Upper lobe of right lung (tissue), 1 donor: ENCODE measurements at regions not wholly inside any gene's neighbourhood (a gene's known extent, or its start where the extent isn't known, plus 50 kb on each side); places are given as distances from the start of the nearest gene placed in this dataset.
"Not testable (repeated sequence)": the region's sequence is repeated elsewhere in the genome, so short reads cannot be mapped to it uniquely, and the experiment has no call there.

ENCODE experiments used
- ATAC-seq: fragments of 200-7000 bp; cut with Tn5 transposase; one replicate; pipeline ENCODE4 v1.9.1; 2020; ENCODE audit warnings: mild to moderate bottlenecking, moderate library complexity
- DNase-seq: peaks from one replicate; pipeline ENCODE4 v3.0.0-alpha.2; 2020
- H3K27ac ChIP-seq: fragments of 200-600 bp; one replicate; pipeline ENCODE4 v1.8.0; 2022
- H3K27me3 ChIP-seq: fragments of 200-600 bp; one replicate; pipeline ENCODE4 v1.8.0; 2022; ENCODE audit warnings: mild to moderate bottlenecking
- H3K36me3 ChIP-seq: fragments of 200-600 bp; one replicate; pipeline ENCODE4 v1.8.0; 2022
- H3K4me1 ChIP-seq: fragments of 200-600 bp; one replicate; pipeline ENCODE4 v1.8.0; 2022
- H3K4me3 ChIP-seq: fragments of 200-600 bp; one replicate; pipeline ENCODE4 v1.8.0; 2022; ENCODE audit warnings: mild to moderate bottlenecking
- H3K9me3 ChIP-seq: fragments of 200-600 bp; one replicate; pipeline ENCODE4 v1.8.0; 2022
- intact Hi-C: fragments of 100-400 bp; cut with DNase I; formaldehyde crosslinking; loops from one replicate; pipeline ENCODE4 v1.11.0; 2022
- TF ChIP-seq, protein P1 (sequence below): fragments of 200-600 bp; IDR thresholded peaks from one replicate; pipeline ENCODE4 v1.8.0; 2022; ENCODE audit warnings: antibody characterized with exemption
- donor health status: DM: no; HTN: yes; CAD: no; lungs with severe emphysema.

DNA sequence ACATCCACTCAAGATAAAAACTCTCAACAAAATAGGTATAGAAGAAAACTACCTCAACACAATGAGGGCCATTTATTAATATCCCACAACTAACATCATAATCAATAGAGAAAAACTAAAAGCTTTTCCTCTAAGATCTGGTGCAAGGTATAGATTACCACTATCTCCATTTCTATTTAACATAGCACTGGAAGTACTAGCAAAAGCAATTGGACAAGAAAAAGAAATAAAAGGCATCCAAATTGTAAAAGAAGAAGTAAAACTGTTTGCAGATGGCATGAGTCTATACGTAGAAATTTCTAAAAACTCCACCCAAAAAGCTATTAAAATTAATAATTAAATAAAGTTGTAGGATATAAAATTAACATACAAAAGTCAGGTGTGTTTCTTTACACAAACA lies 230.8 kb upstream of the PRSS16 start:
- TF ChIP-seq, protein P1, sequence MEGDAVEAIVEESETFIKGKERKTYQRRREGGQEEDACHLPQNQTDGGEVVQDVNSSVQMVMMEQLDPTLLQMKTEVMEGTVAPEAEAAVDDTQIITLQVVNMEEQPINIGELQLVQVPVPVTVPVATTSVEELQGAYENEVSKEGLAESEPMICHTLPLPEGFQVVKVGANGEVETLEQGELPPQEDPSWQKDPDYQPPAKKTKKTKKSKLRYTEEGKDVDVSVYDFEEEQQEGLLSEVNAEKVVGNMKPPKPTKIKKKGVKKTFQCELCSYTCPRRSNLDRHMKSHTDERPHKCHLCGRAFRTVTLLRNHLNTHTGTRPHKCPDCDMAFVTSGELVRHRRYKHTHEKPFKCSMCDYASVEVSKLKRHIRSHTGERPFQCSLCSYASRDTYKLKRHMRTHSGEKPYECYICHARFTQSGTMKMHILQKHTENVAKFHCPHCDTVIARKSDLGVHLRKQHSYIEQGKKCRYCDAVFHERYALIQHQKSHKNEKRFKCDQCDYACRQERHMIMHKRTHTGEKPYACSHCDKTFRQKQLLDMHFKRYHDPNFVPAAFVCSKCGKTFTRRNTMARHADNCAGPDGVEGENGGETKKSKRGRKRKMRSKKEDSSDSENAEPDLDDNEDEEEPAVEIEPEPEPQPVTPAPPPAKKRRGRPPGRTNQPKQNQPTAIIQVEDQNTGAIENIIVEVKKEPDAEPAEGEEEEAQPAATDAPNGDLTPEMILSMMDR: no peak
- H3K36me3 ChIP-seq: no peaks in the 10 kb centered on the region
- DNase-seq (no peak), ATAC-seq (no peak)
- H3K9me3 ChIP-seq: no peaks in the 10 kb centered on the region
- no peaks in the 10 kb centered on the region for H3K27me3 ChIP-seq
- no peak overlapping the region for H3K4me3 ChIP-seq
- intact Hi-C loops: no loop called here
- no peak overlapping the region for H3K27ac ChIP-seq
- H3K4me1 ChIP-seq: no peaks in the 10 kb centered on the region

DNA sequence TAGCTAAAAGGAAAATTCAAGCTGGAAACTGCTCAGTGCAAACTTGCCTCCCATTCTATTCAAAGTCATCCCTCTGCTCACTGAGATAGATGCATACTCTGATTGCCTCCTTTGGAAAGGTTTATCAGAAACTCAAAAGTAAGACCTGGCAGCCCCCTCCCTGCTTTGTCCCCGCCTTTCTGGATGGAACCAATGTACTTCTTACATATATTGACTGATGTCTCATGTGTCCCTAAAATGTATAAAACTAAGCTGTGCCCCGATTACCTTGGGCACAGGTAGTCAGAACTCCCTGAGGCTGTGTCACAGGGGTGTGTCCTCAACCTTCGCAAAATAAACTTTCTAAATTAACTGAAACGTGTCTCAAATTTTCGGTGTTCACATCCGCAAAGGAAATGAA lies 229.1 kb upstream of the PRSS16 start:
- H3K27me3 ChIP-seq, DNase-seq, H3K36me3 ChIP-seq, H3K9me3 ChIP-seq, H3K4me3 ChIP-seq, H3K27ac ChIP-seq, intact Hi-C loops, ATAC-seq, H3K4me1 ChIP-seq: not testable (repeated sequence)

DNA sequence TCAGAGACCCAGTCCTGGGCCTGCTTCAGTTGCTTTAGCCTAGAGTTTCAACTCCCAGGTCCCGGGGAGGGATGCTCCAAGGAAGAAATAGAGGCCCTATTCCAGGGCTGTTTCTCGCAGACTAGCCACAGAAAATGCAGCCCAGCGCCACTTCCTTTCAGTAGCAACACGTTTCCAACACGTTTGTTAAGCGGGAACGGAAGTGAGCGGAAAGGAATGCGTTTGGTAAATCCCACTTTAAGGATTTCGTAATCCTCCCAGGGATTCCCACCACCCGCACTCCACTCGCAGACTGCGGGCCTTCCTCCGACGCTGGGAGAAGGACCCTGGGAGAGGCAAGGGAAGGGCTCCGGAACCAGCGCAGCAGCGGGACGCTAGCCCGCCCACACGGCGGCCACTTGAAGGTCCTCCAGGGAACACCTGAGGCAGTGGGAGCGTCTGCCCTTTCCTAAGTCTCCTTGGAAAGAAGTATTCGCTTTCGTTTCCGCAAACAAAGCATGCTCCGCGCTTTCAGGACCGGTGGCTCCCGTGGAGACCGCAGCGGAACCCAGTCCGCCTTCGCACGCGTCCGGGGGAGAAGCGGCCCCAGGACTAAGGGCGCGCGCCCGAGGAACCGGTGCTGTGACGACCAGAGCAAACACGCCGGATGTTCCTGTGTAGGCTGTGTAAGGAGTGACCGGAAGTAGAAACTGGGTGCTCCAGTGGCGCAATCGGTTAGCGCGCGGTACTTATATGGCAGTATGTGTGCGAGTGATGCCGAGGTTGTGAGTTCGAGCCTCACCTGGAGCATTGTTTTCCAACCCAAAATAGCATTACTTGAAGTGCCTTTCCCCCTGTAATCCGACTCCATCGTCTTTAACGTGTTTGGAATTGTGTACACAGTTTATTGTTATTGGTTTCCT lies 227.6 kb upstream of the PRSS16 start:
- intact Hi-C loops: no loop called here
- H3K27ac ChIP-seq: peak overlapping the region; percentile 95
- DNase-seq (peak; percentile 92), ATAC-seq (peak; percentile 98)
- H3K4me3 ChIP-seq: peak overlapping the region; percentile 65
- no peaks in the 10 kb centered on the region for H3K4me1 ChIP-seq
- no peaks in the 10 kb centered on the region for H3K9me3 ChIP-seq
- no peaks in the 10 kb centered on the region for H3K27me3 ChIP-seq
- TF ChIP-seq, protein P1: no peak
- no peaks in the 10 kb centered on the region for H3K36me3 ChIP-seq

DNA sequence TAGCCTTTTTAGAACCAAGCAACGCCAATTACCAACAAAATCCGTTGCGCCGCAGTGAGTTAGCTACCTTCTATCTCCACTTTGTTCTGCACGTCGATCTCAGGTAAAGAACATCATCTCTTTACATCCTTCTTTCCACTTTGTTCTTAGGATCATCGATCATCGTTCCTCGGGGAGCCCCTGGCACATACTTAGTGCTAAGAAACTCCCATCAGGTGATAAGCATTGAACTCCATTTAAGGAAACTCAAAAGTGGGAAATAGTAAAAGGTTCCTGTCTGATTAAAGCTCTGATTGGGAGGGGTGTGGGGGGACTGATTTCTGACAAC lies 227.0 kb upstream of the PRSS16 start:
- no peak for DNase-seq

DNA sequence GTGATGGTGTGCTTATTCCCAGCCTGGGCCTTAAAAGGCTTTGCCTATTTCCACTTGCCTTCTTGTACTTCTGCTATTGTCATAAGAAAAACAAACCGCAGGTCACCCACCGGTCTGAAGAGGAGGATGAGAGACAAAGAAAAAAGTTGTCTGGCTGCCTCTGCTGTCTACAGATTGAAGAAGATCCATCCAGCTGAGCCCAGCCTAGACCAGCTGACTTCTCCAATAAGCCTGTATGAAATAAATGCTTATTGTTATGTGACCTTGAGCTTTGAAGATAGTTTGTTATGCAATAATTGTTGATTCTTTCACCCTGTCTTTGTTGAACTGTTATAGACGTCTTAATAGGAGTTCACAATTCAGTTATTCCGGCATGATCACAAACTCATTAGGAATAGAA lies 223.8 kb upstream of the PRSS16 start:
- no peaks in the 10 kb centered on the region for H3K9me3 ChIP-seq
- H3K36me3 ChIP-seq: no peaks in the 10 kb centered on the region
- ATAC-seq (no peak), DNase-seq (no peak)
- no peak overlapping the region for H3K4me3 ChIP-seq
- H3K27ac ChIP-seq: no peak overlapping the region
- intact Hi-C loops: no loop called here
- TF ChIP-seq, protein P1: no peak
- H3K27me3 ChIP-seq: no peaks in the 10 kb centered on the region
- no peaks in the 10 kb centered on the region for H3K4me1 ChIP-seq

More for the DNA sequence above, 227.0 kb upstream of the PRSS16 start:
- peak overlapping the region; percentile 65 for H3K4me3 ChIP-seq
- H3K27ac ChIP-seq: peak overlapping the region; percentile 95
- H3K36me3 ChIP-seq: no peaks in the 10 kb centered on the region
- H3K27me3 ChIP-seq: no peaks in the 10 kb centered on the region
- no peaks in the 10 kb centered on the region for H3K4me1 ChIP-seq
- H3K9me3 ChIP-seq: no peaks in the 10 kb centered on the region
- ATAC-seq: no peak
- TF ChIP-seq, protein P1: no peak
- intact Hi-C loops: no loop called here

DNA sequence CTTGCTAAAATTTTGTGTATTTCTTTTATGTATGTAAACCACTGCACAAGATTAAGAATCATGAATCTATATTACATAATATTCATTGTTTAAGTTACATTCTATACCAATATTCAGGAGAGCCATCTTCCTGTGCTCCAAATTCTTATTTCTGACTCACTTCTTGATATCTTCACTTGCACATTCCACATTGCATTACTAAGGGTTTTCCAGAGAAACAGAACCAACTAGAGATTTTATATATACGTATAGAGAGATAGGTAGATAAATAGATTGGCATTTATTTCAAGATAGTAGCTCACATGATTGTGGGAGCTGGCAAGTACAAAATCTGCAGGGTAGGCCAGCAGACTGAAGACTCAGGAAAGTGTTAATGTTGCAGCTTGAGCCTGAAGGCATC lies 222.2 kb upstream of the PRSS16 start:
- Histone ChIP-seq H3K4me3 (no peak overlapping the region), H3K27me3 (peaks cover under 1% of the 10 kb centered on the region), H3K9me3 (no peaks in the 10 kb centered on the region), H3K36me3 (no peaks in the 10 kb centered on the region), H3K4me1 (no peaks in the 10 kb centered on the region), H3K27ac (no peak overlapping the region)
- no peak for DNase-seq
- intact Hi-C loops: no loop called here
- no peak for ATAC-seq
- TF ChIP-seq, protein P1: no peak
